ENCODE measurements at regions not wholly inside any gene's neighbourhood (a gene's known extent, or its start where the extent isn't known, plus 50 kb on each side); places are given as distances from the start of the nearest gene placed in this dataset.
A peak's percentile ranks its signal among the peaks of the same experiment; 100 is the strongest.

GRCh38 chr2:45282646-45283045, 273.4 kb upstream of the SIX2 start:
- intact Hi-C loops (cut with micrococcal nuclease): loop anchor here (2.0 to 5.0 kb wide), 4 partner anchors 45 to 205 kb away; no protein-coding TSS in a partner anchor

GRCh38 chr2:45281311-45281710, 272.1 kb upstream of the SIX2 start:
- Histone ChIP-seq H3K9me3 (ENCODE audit: low read length) (no peaks in the 10 kb centered on the region), H3K79me2 (ENCODE audit: low read length) (no peaks in the 10 kb centered on the region), H3K36me3 (ENCODE audit: low read depth, low read length) (no peaks in the 10 kb centered on the region), H4K20me1 (ENCODE audit: low read length) (no peaks in the 10 kb centered on the region), H3K9me2 (replicated peaks; ENCODE audit: low read length) (no peaks in the 10 kb centered on the region), H3F3A (ENCODE audit: low read length, unreplicated experiment) (peaks cover 22% of the 10 kb centered on the region), H3K27ac (ENCODE audit: low read length) (peak overlapping the region; percentile 98), H3K4me3 (ENCODE audit: low read length) (no peak overlapping the region), H3K27me3 (ENCODE audit: low read length) (no peaks in the 10 kb centered on the region), H3K9ac (ENCODE audit: low read length) (no peak overlapping the region; the same call in 1 of the 2 replicates), H3K4me2 (ENCODE audit: low read length) (no peak overlapping the region), H3K4me1 (ENCODE audit: insufficient read depth, low read length) (peaks cover 86% of the 10 kb centered on the region), H2AFZ (ENCODE audit: low read length) (no peak overlapping the region)
- no peak for TF ChIP-seq EZH2phosphoT487 (IDR thresholded peaks at IDR 0.05; ENCODE audit: borderline replicate concordance, low read length)
- no TSS peak for BruUV-seq (replicated peaks)
- CTCF ChIA-PET: no interaction called here
- POLR2A ChIA-PET (ENCODE audit: unreplicated experiment): no interaction called here
- ATAC-seq (no peak), DNase-seq (no peak)
- intact Hi-C loops (cut with micrococcal nuclease): loop anchor here (5.0 kb wide), 2 partner anchors 46 to 206 kb away; no protein-coding TSS in a partner anchor

More at GRCh38 chr2:45282646-45283045, 273.4 kb upstream of the SIX2 start:
- Histone ChIP-seq H4K20me1 (ENCODE audit: low read length) (no peaks in the 10 kb centered on the region), H3K4me3 (ENCODE audit: low read length) (0 out of 2 replicates have a peak overlapping the region, but pooled peaks have one; percentile 5), H3K9me3 (ENCODE audit: low read length) (no peaks in the 10 kb centered on the region), H3K27me3 (ENCODE audit: low read length) (no peaks in the 10 kb centered on the region), H3K4me1 (ENCODE audit: insufficient read depth, low read length) (peaks cover 73% of the 10 kb centered on the region), H3K9ac (ENCODE audit: low read length) (peak overlapping the region; percentile 92), H3K36me3 (ENCODE audit: low read depth, low read length) (no peaks in the 10 kb centered on the region), H2AFZ (ENCODE audit: low read length) (no peak overlapping the region), H3K9me2 (replicated peaks; ENCODE audit: low read length) (no peaks in the 10 kb centered on the region), H3F3A (ENCODE audit: low read length, unreplicated experiment) (peaks cover 22% of the 10 kb centered on the region), H3K27ac (ENCODE audit: low read length) (peak overlapping the region; percentile 98), H3K79me2 (ENCODE audit: low read length) (no peaks in the 10 kb centered on the region), H3K4me2 (ENCODE audit: low read length) (peak overlapping the region; percentile 70)
- BruUV-seq (replicated peaks): no TSS peak
- no peak for TF ChIP-seq EZH2 (IDR thresholded peaks at IDR 0.05; ENCODE audit: low read length, unreplicated experiment)
- TF ChIP-seq EZH2phosphoT487 (IDR thresholded peaks at IDR 0.05; ENCODE audit: borderline replicate concordance, low read length): no peak
- TF ChIP-seq CTCF (conservative IDR thresholded peaks at IDR 0.05; ENCODE audit: low read depth, low read length): no peak
- DNase-seq (peak; percentile 89), ATAC-seq (peak; percentile 42)
- CTCF ChIA-PET: no interaction called here
- POLR2A ChIA-PET (ENCODE audit: unreplicated experiment): interaction anchor here (0.6 to 0.7 kb wide), 2 partner anchors 8 to 733 kb away, joined by 4 to 17 read pairs; no protein-coding TSS in a partner anchor

GRCh38 chr2:45280794-45281193, 271.5 kb upstream of the SIX2 start:
- H3K36me3 ChIP-seq (ENCODE audit: low read depth, low read length): no peaks in the 10 kb centered on the region

More at GRCh38 chr2:45280794-45281193, 271.5 kb upstream of the SIX2 start:
- Histone ChIP-seq H3K79me2 (ENCODE audit: low read length) (no peaks in the 10 kb centered on the region), H2AFZ (ENCODE audit: low read length) (no peak overlapping the region), H4K20me1 (ENCODE audit: low read length) (no peaks in the 10 kb centered on the region), H3F3A (ENCODE audit: low read length, unreplicated experiment) (peaks cover 25% of the 10 kb centered on the region), H3K27me3 (ENCODE audit: low read length) (no peaks in the 10 kb centered on the region), H3K9me3 (ENCODE audit: low read length) (no peaks in the 10 kb centered on the region), H3K4me2 (ENCODE audit: low read length) (no peak overlapping the region), H3K9ac (ENCODE audit: low read length) (peak overlapping the region; percentile 9; the same call in 1 of the 2 replicates), H3K27ac (ENCODE audit: low read length) (peak overlapping the region; percentile 93), H3K9me2 (replicated peaks; ENCODE audit: low read length) (no peaks in the 10 kb centered on the region), H3K4me3 (ENCODE audit: low read length) (no peak overlapping the region), H3K4me1 (ENCODE audit: insufficient read depth, low read length) (peaks cover 91% of the 10 kb centered on the region)
- no peak for DNase-seq
- ATAC-seq: no peak
- intact Hi-C loops (cut with micrococcal nuclease): loop anchor here (5.0 kb wide), 2 partner anchors 47 to 207 kb away; no protein-coding TSS in a partner anchor
- no peak for TF ChIP-seq CTCF (conservative IDR thresholded peaks at IDR 0.05; ENCODE audit: low read depth, low read length)
- TF ChIP-seq EZH2 (IDR thresholded peaks at IDR 0.05; ENCODE audit: low read length, unreplicated experiment): no peak
- TF ChIP-seq EZH2phosphoT487 (IDR thresholded peaks at IDR 0.05; ENCODE audit: borderline replicate concordance, low read length): no peak
- ChIA-PET POLR2A (ENCODE audit: unreplicated experiment) (no interaction called here), CTCF (no interaction called here)
- BruUV-seq (replicated peaks): no TSS peak
